Breast epithelium (tissue), 4 donors: ENCODE measurements at regions not wholly inside any gene's neighbourhood (a gene's known extent, or its start where the extent isn't known, plus 50 kb on each side); places are given as distances from the start of the nearest gene placed in this dataset.

Experiments used
- DNase-seq, 2 donors: peaks; one replicate each; pipeline ENCODE4 v3.0.0-alpha.2; 2019; ENCODE audit warnings: low spot score in 2 of 2
- H3K27ac ChIP-seq, 2 donors: fragments of 200-600 bp; sonication (generic) in 1 of 2; one replicate each; pipeline ENCODE4 v1.5.1; 2016 to 2019; ENCODE audit warnings: mild to moderate bottlenecking in 1 of 2
- H3K27me3 ChIP-seq, 2 donors: fragments of 200-600 bp; sonication (generic) in 1 of 2; one replicate each; pipeline versions ENCODE4 v1.5.1 to v1.6.0; 2017 to 2019; ENCODE audit warnings: control low read depth in 1 of 2, mild to moderate bottlenecking in 1 of 2
- H3K36me3 ChIP-seq: fragments of 200-600 bp; one replicate; pipeline ENCODE4 v1.5.1; 2019
- H3K4me1 ChIP-seq, 2 donors: fragments of 200-600 bp; sonication (generic); one replicate each; pipeline ENCODE4 v1.5.1; 2016 to 2019; ENCODE audit warnings: control low read depth in 1 of 2
- H3K4me3 ChIP-seq, 3 donors: fragments of 200-600 bp; sonication (generic); 1 replicate in 2 of 3; 2 replicates in 1 of 3; pipeline ENCODE4 v1.5.1; 2016 to 2019; ENCODE audit warnings: mild to moderate bottlenecking in 3 of 3, moderate library complexity in 2 of 3
- H3K9me3 ChIP-seq, 2 donors: fragments of 200-600 bp; sonication (generic) in 1 of 2; one replicate each; pipeline ENCODE4 v1.5.1; 2016 to 2019; ENCODE audit warnings: control low read depth in 1 of 2
- CTCF ChIP-seq, 3 donors: fragments of 450-650 bp; IDR thresholded peaks; one replicate each; pipeline ENCODE4 v1.5.1; 2016 to 2017; ENCODE audit warnings: antibody characterized with exemption in 3 of 3, mild to moderate bottlenecking in 3 of 3, moderate library complexity in 3 of 3
- POLR2A ChIP-seq: fragments of 450-650 bp; IDR thresholded peaks from one replicate; pipeline ENCODE4 v1.6.1; 2016; ENCODE audit warnings: antibody characterized with exemption, mild to moderate bottlenecking, moderate library complexity
- POLR2AphosphoS5 ChIP-seq, 3 donors: sonication (generic); formaldehyde crosslinking; IDR thresholded peaks; one replicate each; pipeline ENCODE4 v1.6.1; 2017; ENCODE audit warnings: antibody characterized with exemption in 3 of 3
- intact Hi-C: fragments of 100-400 bp; cut with DNase I; formaldehyde crosslinking; loops from one replicate; pipeline ENCODE4 v1.15.1; 2023; ENCODE audit warnings: low total_unique reads

DNA sequence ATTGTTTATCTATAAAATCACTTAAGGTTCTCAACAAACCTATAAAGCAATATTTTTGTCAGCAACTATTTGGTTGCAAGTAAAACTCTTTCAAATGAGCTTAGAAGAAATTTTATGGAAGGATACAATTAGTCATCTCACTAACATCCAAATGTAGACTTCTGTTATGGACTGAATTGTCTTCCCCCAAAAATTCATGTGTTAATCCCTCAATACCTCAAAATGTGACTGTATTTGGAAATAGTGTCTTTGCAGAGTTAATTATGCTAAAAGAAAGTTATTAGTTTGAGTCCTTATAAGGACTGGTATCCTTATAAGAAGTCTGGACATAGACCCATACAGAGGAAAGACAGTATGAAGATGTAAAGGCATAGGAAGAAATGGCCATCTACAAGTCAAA, 357.8 kb upstream of the PRMT6 start:
- Histone ChIP-seq H3K9me3 (no peaks in the 10 kb centered on the region), H3K27me3 (no peaks in the 10 kb centered on the region), H3K4me1 (no peaks in the 10 kb centered on the region), H3K36me3 (no peaks in the 10 kb centered on the region), H3K27ac (no peak overlapping the region), H3K4me3 (no peak overlapping the region)
- intact Hi-C loops: no loop called here
- TF ChIP-seq POLR2A (no peak), CTCF (IDR thresholded peaks at IDR 0.05) (no peak), POLR2AphosphoS5 (IDR thresholded peaks at IDR 0.05) (no peak)
- no peak for DNase-seq

GRCh38 chr1:106699433-106699832, 357.0 kb upstream of the PRMT6 start:
- Histone ChIP-seq H3K27me3 (no peaks in the 10 kb centered on the region), H3K9me3 (no peaks in the 10 kb centered on the region), H3K36me3 (no peaks in the 10 kb centered on the region), H3K4me3 (no peak overlapping the region), H3K27ac (no peak overlapping the region), H3K4me1 (no peaks in the 10 kb centered on the region)
- intact Hi-C loops: no loop called here
- no peak for DNase-seq
- no peak for TF ChIP-seq POLR2AphosphoS5 (IDR thresholded peaks at IDR 0.05)
- no peak for TF ChIP-seq CTCF (IDR thresholded peaks at IDR 0.05)
- no peak for TF ChIP-seq POLR2A

DNA sequence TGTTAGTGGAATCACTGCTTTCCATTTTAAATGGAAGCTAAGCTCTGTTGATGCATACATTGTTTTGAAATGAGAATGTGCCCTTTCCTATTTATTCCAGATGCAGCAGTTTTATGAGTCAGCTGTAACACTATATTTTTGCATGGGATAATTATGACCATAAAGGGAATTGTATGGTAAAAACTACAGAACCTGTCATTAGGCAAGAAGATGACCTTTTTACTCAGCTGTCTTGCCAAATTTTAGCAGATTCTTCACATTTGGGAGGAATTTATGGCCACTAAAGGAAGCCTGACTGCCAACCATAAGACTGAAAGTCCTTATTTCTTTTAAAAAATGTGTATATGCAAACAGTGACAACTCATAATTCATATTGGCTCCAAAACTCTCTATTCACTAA, 356.3 kb upstream of the PRMT6 start:
- TF ChIP-seq POLR2AphosphoS5 (IDR thresholded peaks at IDR 0.05) (no peak), POLR2A (no peak), CTCF (IDR thresholded peaks at IDR 0.05) (no peak)
- Histone ChIP-seq H3K4me1 (no peaks in the 10 kb centered on the region), H3K9me3 (no peaks in the 10 kb centered on the region), H3K27ac (no peak overlapping the region), H3K4me3 (no peak overlapping the region), H3K36me3 (no peaks in the 10 kb centered on the region), H3K27me3 (no peaks in the 10 kb centered on the region)
- no peak for DNase-seq
- intact Hi-C loops: no loop called here

DNA sequence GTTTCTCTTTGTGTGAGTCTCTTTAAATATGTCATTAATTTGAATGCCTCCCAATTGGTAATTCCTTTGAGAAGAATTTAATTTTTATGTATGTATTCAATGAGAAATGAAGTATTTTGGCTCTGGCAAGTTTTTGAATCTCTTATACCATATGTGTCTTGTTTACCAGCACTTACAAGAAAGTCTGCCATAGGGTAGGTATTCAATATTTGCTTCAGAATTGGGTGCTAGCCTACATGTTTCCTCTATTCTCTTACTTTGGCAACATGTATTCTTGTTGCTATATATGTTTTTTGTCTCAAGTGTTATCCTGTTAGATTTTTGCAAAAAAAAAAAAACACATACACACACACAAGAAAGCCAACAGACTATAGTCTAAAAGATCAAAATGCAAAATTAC, 350.5 kb upstream of the PRMT6 start:
- Histone ChIP-seq H3K27me3 (no peaks in the 10 kb centered on the region), H3K4me3 (no peak overlapping the region), H3K9me3 (no peaks in the 10 kb centered on the region), H3K4me1 (no peaks in the 10 kb centered on the region), H3K27ac (no peak overlapping the region), H3K36me3 (no peaks in the 10 kb centered on the region)
- TF ChIP-seq POLR2AphosphoS5 (IDR thresholded peaks at IDR 0.05): no peak
- TF ChIP-seq POLR2A: no peak
- no peak for TF ChIP-seq CTCF (IDR thresholded peaks at IDR 0.05)
- no peak for DNase-seq
- intact Hi-C loops: no loop called here

DNA sequence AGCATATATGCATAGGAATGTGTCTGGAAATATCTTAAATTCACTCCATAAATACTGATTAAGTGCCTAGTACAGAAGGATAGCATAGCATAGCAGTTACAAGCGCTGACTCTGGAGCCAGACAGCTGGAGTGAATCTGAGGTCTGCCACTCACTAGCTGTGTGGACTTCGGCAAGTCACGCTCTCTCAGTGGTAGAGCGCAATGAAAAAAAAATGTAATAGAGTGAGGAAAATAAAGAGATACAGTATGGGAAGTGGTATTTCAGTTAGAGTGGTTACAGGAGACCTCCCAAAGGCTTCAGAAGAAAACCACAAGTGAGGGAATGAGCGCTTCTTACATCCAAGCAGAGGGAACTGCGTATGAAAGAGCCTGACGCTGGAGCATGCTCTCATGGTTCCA, 338.9 kb upstream of the PRMT6 start:
- TF ChIP-seq CTCF (IDR thresholded peaks at IDR 0.05) (no peak), POLR2AphosphoS5 (IDR thresholded peaks at IDR 0.05) (no peak), POLR2A (no peak)
- H3K27ac ChIP-seq: no peak overlapping the region
- no peaks in the 10 kb centered on the region for H3K27me3 ChIP-seq
- DNase-seq: no peak
- no peaks in the 10 kb centered on the region for H3K9me3 ChIP-seq
- no peaks in the 10 kb centered on the region for H3K36me3 ChIP-seq
- intact Hi-C loops: no loop called here
- no peaks in the 10 kb centered on the region for H3K4me1 ChIP-seq
- H3K4me3 ChIP-seq: no peak overlapping the region
